GM12878 (cell line): ENCODE measurements at regions not wholly inside any gene's neighbourhood (a gene's known extent, or its start where the extent isn't known, plus 50 kb on each side); places are given as distances from the start of the nearest gene placed in this dataset.

Source experiments
- CEBPB ChIP-seq, 2 experiments: fragments of 150-350 bp in 1 of 2; IDR thresholded peaks; 2 replicates each; pipeline ENCODE4 v1.6.1; 2012 to 2014; ENCODE audit warnings: low read depth in 2 of 2, low read length in 2 of 2, borderline replicate concordance in 1 of 2, inconsistent platforms in 1 of 2
- MTA2 ChIP-seq: fragments of 450-650 bp; IDR thresholded peaks from 2 replicates; pipeline ENCODE4 v1.6.1; 2016; ENCODE audit warnings: low read depth, mild to moderate bottlenecking, moderate library complexity
- MXI1 ChIP-seq: fragments of 150-350 bp; IDR thresholded peaks from 2 replicates; pipeline ENCODE4 v1.6.1; 2011; ENCODE audit warnings: low read depth, mild to moderate bottlenecking, inconsistent platforms, low read length, improper control_type of control experiment
- NFYA ChIP-seq: IDR thresholded peaks from 2 replicates; pipeline ENCODE4 v1.6.1; 2011; ENCODE audit warnings: low read depth, mild to moderate bottlenecking, low read length, improper control_type of control experiment, borderline replicate concordance
- PML ChIP-seq: IDR thresholded peaks from 2 replicates; pipeline ENCODE4 v1.6.1; 2012; ENCODE audit warnings: low read length, inconsistent platforms
- POLR2AphosphoS2 ChIP-seq: IDR thresholded peaks from 2 replicates; pipeline ENCODE4 v1.6.1; 2011; ENCODE audit warnings: low read depth, mild to moderate bottlenecking, low read length, improper control_type of control experiment, moderate library complexity
- ZNF217 ChIP-seq: fragments of 450-650 bp; IDR thresholded peaks from 2 replicates; pipeline ENCODE4 v1.6.1; 2017; ENCODE audit warnings: antibody characterized with exemption, mild to moderate bottlenecking
- TF ChIP-seq, protein P1 (sequence below): fragments of 450-650 bp; conservative IDR thresholded peaks from 2 replicates; pipeline ENCODE4 v1.6.1; 2017; ENCODE audit warnings: mild to moderate bottlenecking, moderate library complexity
- TF ChIP-seq, protein P2 (sequence below): fragments of 450-650 bp; IDR thresholded peaks from 2 replicates; pipeline ENCODE4 v1.6.1; 2017; ENCODE audit warnings: antibody characterized with exemption, mild to moderate bottlenecking, moderate library complexity
- TF ChIP-seq, protein P3 (sequence below): fragments of 150-350 bp; IDR thresholded peaks from 2 replicates; pipeline ENCODE4 v1.6.1; 2016; ENCODE audit warnings: low read depth, low read length
- TF ChIP-seq, protein P4 (sequence below): fragments of 450-650 bp; IDR thresholded peaks from 2 replicates; pipeline ENCODE4 v1.6.1; 2016; ENCODE audit warnings: mild to moderate bottlenecking

DNA sequence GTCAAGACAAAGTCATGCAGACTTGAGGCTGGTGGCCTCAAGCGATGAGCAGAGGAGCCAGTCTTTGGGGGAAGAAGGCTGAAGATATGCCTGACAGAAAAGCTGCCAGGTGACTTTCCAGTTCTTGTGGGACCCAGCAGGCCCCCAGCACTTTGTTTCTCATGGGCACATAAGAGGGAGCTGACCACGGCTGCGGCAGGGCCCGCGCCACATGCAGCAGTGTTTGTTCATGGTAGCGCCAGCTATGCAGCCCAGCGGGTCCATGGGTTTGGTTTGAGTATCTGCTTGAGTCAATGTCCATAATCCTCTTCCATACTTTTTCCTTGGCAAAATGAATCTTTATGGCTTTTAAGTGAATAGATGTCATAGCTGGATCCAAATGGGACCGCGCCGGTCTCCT, 91.0 kb upstream of the LY86 start (continued):
- TF ChIP-seq, protein P1, sequence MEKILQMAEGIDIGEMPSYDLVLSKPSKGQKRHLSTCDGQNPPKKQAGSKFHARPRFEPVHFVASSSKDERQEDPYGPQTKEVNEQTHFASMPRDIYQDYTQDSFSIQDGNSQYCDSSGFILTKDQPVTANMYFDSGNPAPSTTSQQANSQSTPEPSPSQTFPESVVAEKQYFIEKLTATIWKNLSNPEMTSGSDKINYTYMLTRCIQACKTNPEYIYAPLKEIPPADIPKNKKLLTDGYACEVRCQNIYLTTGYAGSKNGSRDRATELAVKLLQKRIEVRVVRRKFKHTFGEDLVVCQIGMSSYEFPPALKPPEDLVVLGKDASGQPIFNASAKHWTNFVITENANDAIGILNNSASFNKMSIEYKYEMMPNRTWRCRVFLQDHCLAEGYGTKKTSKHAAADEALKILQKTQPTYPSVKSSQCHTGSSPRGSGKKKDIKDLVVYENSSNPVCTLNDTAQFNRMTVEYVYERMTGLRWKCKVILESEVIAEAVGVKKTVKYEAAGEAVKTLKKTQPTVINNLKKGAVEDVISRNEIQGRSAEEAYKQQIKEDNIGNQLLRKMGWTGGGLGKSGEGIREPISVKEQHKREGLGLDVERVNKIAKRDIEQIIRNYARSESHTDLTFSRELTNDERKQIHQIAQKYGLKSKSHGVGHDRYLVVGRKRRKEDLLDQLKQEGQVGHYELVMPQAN = no peak
- no peak for TF ChIP-seq POLR2AphosphoS2
- TF ChIP-seq ZNF217 = no peak
- TF ChIP-seq, protein P2, sequence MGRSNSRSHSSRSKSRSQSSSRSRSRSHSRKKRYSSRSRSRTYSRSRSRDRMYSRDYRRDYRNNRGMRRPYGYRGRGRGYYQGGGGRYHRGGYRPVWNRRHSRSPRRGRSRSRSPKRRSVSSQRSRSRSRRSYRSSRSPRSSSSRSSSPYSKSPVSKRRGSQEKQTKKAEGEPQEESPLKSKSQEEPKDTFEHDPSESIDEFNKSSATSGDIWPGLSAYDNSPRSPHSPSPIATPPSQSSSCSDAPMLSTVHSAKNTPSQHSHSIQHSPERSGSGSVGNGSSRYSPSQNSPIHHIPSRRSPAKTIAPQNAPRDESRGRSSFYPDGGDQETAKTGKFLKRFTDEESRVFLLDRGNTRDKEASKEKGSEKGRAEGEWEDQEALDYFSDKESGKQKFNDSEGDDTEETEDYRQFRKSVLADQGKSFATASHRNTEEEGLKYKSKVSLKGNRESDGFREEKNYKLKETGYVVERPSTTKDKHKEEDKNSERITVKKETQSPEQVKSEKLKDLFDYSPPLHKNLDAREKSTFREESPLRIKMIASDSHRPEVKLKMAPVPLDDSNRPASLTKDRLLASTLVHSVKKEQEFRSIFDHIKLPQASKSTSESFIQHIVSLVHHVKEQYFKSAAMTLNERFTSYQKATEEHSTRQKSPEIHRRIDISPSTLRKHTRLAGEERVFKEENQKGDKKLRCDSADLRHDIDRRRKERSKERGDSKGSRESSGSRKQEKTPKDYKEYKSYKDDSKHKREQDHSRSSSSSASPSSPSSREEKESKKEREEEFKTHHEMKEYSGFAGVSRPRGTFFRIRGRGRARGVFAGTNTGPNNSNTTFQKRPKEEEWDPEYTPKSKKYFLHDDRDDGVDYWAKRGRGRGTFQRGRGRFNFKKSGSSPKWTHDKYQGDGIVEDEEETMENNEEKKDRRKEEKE = no peak
- TF ChIP-seq MTA2 = no peak
- TF ChIP-seq, protein P3, sequence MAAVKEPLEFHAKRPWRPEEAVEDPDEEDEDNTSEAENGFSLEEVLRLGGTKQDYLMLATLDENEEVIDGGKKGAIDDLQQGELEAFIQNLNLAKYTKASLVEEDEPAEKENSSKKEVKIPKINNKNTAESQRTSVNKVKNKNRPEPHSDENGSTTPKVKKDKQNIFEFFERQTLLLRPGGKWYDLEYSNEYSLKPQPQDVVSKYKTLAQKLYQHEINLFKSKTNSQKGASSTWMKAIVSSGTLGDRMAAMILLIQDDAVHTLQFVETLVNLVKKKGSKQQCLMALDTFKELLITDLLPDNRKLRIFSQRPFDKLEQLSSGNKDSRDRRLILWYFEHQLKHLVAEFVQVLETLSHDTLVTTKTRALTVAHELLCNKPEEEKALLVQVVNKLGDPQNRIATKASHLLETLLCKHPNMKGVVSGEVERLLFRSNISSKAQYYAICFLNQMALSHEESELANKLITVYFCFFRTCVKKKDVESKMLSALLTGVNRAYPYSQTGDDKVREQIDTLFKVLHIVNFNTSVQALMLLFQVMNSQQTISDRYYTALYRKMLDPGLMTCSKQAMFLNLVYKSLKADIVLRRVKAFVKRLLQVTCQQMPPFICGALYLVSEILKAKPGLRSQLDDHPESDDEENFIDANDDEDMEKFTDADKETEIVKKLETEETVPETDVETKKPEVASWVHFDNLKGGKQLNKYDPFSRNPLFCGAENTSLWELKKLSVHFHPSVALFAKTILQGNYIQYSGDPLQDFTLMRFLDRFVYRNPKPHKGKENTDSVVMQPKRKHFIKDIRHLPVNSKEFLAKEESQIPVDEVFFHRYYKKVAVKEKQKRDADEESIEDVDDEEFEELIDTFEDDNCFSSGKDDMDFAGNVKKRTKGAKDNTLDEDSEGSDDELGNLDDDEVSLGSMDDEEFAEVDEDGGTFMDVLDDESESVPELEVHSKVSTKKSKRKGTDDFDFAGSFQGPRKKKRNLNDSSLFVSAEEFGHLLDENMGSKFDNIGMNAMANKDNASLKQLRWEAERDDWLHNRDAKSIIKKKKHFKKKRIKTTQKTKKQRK = no peak
- TF ChIP-seq CEBPB (IDR thresholded peaks at IDR 0.05; ENCODE audit: borderline replicate concordance in 1 of 2, low read depth in 2 of 2, low read length in 2 of 2) = no peak
- TF ChIP-seq PML = no peak
- TF ChIP-seq MXI1 = no peak
- TF ChIP-seq NFYA = no peak
- TF ChIP-seq, protein P4, sequence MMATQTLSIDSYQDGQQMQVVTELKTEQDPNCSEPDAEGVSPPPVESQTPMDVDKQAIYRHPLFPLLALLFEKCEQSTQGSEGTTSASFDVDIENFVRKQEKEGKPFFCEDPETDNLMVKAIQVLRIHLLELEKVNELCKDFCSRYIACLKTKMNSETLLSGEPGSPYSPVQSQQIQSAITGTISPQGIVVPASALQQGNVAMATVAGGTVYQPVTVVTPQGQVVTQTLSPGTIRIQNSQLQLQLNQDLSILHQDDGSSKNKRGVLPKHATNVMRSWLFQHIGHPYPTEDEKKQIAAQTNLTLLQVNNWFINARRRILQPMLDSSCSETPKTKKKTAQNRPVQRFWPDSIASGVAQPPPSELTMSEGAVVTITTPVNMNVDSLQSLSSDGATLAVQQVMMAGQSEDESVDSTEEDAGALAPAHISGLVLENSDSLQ = no peak
